ENCODE measurements at regions not wholly inside any gene's neighbourhood (a gene's known extent, or its start where the extent isn't known, plus 50 kb on each side); places are given as distances from the start of the nearest gene placed in this dataset.

DNA sequence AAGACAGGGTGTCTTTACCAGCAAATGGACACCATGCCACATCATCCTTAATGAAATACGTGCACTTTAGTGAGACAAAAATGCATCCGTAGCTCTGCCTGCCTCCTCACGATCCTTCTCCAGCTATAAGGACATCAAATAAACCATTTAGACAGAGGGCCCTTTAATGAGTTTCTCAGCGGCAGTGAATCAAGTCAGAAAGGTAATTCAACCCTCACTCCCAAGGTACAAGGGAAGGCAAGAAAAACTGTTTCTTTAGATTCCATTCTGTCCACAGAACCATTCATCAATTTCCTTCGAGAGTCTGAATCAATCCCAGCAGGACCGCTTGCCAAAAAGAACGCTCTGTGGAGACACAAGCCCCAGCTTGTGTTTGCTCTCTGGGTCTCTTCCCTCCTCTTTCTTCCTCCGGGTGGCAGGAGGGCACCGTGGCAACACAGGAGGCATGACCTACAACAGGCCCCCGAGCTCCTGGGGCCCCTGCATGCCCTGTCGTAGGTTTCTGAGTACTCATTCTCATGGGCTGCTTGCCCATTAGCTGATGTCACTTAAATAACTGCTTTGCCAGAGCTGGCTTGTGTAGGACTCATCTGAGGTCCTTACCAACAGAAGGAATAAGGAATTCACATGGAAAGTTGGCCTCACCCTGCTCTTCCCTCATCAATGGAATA is 297.8 kb upstream of the PRKCQ start:
- no peak overlapping the region for H3K27ac ChIP-seq
- TF ChIP-seq ZFX (IDR thresholded peaks at IDR 0.05; ENCODE audit: borderline replicate concordance) = no peak
- TF ChIP-seq, protein P1, sequence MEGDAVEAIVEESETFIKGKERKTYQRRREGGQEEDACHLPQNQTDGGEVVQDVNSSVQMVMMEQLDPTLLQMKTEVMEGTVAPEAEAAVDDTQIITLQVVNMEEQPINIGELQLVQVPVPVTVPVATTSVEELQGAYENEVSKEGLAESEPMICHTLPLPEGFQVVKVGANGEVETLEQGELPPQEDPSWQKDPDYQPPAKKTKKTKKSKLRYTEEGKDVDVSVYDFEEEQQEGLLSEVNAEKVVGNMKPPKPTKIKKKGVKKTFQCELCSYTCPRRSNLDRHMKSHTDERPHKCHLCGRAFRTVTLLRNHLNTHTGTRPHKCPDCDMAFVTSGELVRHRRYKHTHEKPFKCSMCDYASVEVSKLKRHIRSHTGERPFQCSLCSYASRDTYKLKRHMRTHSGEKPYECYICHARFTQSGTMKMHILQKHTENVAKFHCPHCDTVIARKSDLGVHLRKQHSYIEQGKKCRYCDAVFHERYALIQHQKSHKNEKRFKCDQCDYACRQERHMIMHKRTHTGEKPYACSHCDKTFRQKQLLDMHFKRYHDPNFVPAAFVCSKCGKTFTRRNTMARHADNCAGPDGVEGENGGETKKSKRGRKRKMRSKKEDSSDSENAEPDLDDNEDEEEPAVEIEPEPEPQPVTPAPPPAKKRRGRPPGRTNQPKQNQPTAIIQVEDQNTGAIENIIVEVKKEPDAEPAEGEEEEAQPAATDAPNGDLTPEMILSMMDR (IDR thresholded peaks at IDR 0.05) = no peak

DNA sequence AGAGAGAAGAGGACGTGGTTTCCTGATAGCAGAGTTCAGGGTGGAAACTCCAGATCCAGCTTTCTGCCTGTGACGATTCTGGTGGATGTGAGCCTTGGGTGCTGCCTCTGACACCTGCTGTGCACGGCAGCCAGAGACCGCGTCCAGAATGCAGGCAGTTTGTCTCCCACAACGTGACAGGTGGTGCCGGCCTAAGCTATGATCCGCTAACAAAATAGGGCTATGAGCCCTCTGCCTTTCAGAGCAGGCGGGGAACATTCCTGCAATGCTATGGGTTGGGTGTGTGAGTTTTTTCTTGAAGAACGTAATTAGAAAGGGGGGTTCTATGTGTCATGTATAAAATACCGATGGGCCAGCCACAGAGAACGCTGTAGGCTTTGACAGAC is 297.3 kb upstream of the PRKCQ start:
- TF ChIP-seq, protein P1 (IDR thresholded peaks at IDR 0.05) = no peak
- no peak overlapping the region for H3K27ac ChIP-seq

DNA sequence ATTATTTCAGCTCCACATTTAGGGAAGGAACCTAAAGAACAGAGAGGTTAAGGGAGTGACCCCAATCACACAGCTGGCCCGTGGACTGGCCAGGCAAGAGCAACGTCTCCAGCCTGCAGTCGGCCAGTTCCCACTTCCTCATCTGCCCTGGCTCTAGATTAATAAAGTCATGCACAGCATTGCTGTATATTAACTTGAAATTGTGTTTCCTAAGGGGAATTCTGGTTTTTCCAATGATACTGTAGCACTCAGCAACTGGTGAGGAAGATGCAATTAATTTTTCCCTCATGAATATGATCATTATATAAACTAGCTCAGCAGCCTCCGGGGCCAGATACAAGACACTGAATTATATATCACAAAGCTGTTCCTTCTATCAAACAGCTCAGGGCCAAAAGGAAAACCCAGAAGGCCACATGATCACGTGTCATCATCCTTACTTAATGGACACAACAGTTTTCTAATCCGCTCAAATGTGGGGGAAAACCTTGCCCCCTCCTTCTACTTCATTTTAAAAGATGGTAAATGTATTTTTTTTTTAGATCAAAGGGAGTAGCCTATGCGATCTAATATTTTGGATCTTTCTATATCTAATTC is 295.3 kb upstream of the PRKCQ start:
- TF ChIP-seq ZFX (IDR thresholded peaks at IDR 0.05; ENCODE audit: borderline replicate concordance) = no peak
- TF ChIP-seq, protein P1 (IDR thresholded peaks at IDR 0.05) = no peak
- no peak overlapping the region for H3K27ac ChIP-seq

DNA sequence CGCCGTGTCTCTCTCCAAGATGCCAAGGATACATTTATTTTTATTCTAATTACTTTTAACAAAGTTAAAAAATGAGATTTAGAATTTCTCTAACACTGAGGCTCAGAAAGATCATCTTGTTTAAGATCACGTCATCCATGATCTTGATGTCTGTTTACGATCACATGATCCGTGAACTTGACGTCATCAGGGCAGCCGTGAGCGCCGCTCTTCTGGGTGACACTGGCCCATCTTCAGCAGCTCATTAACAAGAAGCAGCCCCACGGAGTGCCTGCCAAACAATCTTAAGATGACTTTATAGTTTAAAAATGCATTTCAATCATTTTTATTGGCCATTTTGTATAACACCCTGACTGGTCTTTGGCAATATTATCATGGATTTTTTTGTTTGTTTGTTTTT is 291.1 kb upstream of the PRKCQ start:
- no peak overlapping the region for H3K27ac ChIP-seq
- TF ChIP-seq, protein P1 (IDR thresholded peaks at IDR 0.05) = no peak
- no peak for TF ChIP-seq ZFX (IDR thresholded peaks at IDR 0.05; ENCODE audit: borderline replicate concordance)

DNA sequence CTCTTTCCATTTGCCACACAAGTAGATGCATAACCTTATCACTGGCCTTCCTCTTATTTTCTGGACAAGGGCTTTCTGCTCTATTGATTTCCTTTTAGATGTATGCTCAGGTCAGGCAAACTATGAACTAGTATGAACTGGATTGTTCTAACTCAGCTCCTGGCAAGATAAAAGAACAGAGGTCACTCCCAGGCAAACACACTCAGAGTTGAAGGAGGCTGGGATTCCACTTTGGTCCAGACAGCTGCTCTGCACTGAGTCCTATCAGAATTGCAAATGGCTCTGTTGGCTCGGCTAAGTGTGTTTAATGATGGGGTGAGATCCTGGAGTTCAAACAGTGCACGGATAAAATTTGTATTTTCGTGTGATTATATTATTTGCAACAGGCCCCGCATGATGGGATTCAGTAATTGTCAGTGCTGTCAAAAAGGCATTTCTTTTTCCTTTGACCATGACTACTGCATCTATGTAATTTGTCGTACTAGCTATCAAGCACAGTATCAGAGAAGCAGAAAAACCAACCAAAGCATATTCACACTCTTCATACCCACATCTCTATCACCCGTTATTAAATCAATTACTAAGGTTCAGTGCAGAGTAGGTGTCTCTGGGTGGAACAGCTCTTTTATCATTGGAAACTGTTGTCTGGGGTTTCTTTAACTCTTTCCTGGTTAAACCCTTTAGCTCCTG is 288.1 kb upstream of the PRKCQ start:
- no peak overlapping the region for H3K27ac ChIP-seq
- TF ChIP-seq ZFX (IDR thresholded peaks at IDR 0.05; ENCODE audit: borderline replicate concordance) = no peak
- TF ChIP-seq, protein P1 (IDR thresholded peaks at IDR 0.05) = no peak

DNA sequence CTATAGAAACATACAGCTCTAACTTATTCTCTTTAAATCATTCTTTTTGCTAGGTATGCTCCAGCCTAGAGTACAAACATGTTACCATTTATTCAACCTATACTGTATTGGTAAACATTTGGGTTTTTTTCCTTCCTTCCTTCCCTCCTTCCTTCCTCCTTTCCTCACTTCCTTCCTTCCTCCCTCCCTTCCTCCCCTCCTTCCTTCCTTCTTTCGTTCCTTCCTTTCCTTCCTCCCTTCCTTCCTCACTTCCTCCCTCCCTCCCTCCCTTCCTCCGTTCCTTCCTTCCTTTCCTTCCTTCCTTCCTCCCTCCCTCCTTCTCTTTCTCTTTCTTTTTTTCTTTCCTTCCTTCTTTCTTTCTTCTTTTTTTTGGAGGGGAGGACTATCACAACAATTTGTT is 286.7 kb upstream of the PRKCQ start:
- H3K27ac ChIP-seq = no peak overlapping the region
- TF ChIP-seq, protein P1 (IDR thresholded peaks at IDR 0.05) = no peak
- TF ChIP-seq ZFX (IDR thresholded peaks at IDR 0.05; ENCODE audit: borderline replicate concordance) = no peak

DNA sequence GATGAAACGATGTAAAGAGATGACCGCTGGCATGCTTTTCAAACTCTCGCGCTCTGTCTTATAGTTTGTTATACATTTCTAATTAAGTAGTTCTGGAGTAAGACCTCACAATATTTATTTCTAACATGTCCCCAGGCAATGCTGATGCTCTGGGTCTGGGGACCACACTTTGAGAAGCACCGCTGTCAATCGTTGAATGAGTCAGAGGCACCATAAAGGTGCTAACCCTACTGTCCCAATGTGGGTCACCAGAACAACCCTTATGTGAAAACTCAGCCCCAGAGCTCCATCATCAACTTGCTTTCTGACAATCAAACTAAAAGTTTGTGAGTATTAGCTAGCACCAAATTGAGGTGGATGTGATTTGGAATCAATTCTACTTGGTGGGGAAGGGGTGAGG is 284.1 kb upstream of the PRKCQ start:
- no peak for TF ChIP-seq ZFX (IDR thresholded peaks at IDR 0.05; ENCODE audit: borderline replicate concordance)
- TF ChIP-seq, protein P1 (IDR thresholded peaks at IDR 0.05) = no peak
- H3K27ac ChIP-seq = no peak overlapping the region
